Endothelial cell (in vitro differentiated cells): ENCODE measurements at regions not wholly inside any gene's neighbourhood (a gene's known extent, or its start where the extent isn't known, plus 50 kb on each side); places are given as distances from the start of the nearest gene placed in this dataset.
"Not testable (repeated sequence)": the region's sequence is repeated elsewhere in the genome, so short reads cannot be mapped to it uniquely, and the experiment has no call there.

Experiments used
- DNase-seq: peaks from one replicate; pipeline ENCODE4 v3.0.0; 2021; ENCODE audit warnings: low spot score
- H3K27ac Mint-ChIP-seq: one replicate; pipeline ENCODE4 v1.8.0; 2021; ENCODE audit warnings: mixed read lengths, inconsistent platforms; ENCODE audit not compliant: unreplicated experiment
- H3K27me3 Mint-ChIP-seq: one replicate; pipeline ENCODE4 v1.8.0; 2021; ENCODE audit warnings: mild to moderate bottlenecking, moderate library complexity, mixed read lengths, inconsistent platforms; ENCODE audit not compliant: unreplicated experiment
- H3K36me3 Mint-ChIP-seq: one replicate; pipeline ENCODE4 v1.8.0; 2021; ENCODE audit warnings: mild to moderate bottlenecking, low read depth, mixed read lengths, inconsistent platforms; ENCODE audit not compliant: unreplicated experiment
- H3K4me1 Mint-ChIP-seq: one replicate; pipeline ENCODE4 v1.8.0; 2021; ENCODE audit warnings: mild to moderate bottlenecking, mixed read lengths, inconsistent platforms; ENCODE audit not compliant: unreplicated experiment
- H3K4me3 Mint-ChIP-seq: one replicate; pipeline ENCODE4 v1.8.0; 2021; ENCODE audit warnings: mild to moderate bottlenecking, mixed read lengths, inconsistent platforms; ENCODE audit not compliant: unreplicated experiment
- H3K9me3 Mint-ChIP-seq: one replicate; pipeline ENCODE4 v1.8.0; 2021; ENCODE audit warnings: mixed read lengths, inconsistent platforms; ENCODE audit not compliant: unreplicated experiment
- TF ChIP-seq, protein P1 (sequence below): fragments of 200-600 bp; sonication (generic); IDR thresholded peaks from one replicate; pipeline ENCODE4 v1.5.0; 2021; ENCODE audit warnings: antibody characterized with exemption; ENCODE audit not compliant: unreplicated experiment

GRCh38 chr6:126890055-126890454, 228.4 kb upstream of the RSPO3 start:
- Mint-ChIP-seq H3K4me1 (peaks cover 4% of the 10 kb centered on the region), H3K27ac (no peak overlapping the region), H3K9me3 (no peaks in the 10 kb centered on the region), H3K4me3 (no peak overlapping the region), H3K27me3 (peaks cover 2% of the 10 kb centered on the region), H3K36me3 (no peaks in the 10 kb centered on the region)
- TF ChIP-seq, protein P1, sequence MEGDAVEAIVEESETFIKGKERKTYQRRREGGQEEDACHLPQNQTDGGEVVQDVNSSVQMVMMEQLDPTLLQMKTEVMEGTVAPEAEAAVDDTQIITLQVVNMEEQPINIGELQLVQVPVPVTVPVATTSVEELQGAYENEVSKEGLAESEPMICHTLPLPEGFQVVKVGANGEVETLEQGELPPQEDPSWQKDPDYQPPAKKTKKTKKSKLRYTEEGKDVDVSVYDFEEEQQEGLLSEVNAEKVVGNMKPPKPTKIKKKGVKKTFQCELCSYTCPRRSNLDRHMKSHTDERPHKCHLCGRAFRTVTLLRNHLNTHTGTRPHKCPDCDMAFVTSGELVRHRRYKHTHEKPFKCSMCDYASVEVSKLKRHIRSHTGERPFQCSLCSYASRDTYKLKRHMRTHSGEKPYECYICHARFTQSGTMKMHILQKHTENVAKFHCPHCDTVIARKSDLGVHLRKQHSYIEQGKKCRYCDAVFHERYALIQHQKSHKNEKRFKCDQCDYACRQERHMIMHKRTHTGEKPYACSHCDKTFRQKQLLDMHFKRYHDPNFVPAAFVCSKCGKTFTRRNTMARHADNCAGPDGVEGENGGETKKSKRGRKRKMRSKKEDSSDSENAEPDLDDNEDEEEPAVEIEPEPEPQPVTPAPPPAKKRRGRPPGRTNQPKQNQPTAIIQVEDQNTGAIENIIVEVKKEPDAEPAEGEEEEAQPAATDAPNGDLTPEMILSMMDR = no peak
- no peak for DNase-seq

GRCh38 chr6:126891158-126891557, 227.3 kb upstream of the RSPO3 start:
- no peaks in the 10 kb centered on the region for H3K9me3 Mint-ChIP-seq
- no peak for DNase-seq
- peaks cover 4% of the 10 kb centered on the region for H3K4me1 Mint-ChIP-seq
- peaks cover 2% of the 10 kb centered on the region for H3K27me3 Mint-ChIP-seq
- H3K36me3 Mint-ChIP-seq = no peaks in the 10 kb centered on the region
- H3K27ac Mint-ChIP-seq = no peak overlapping the region
- TF ChIP-seq, protein P1 = no peak
- no peak overlapping the region for H3K4me3 Mint-ChIP-seq

DNA sequence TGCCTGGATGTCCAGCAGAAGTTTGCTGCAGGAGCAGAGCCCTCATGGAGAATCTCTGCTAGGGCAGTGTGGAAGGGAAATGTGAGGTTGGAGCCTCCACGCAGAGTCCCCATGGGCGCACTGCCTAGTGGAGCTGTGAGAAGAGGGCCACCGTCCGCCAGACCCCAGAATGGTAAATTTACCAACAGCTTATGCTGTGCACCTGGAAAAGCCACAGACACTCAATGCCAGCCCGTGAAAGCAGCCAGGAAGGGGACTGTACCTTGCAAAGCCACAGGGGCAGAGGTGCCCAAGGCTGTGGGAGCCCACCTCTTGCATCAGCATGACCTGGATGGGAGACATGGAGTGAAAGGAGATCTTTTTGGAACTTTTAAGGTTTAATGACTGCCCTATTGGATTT, 225.6 kb upstream of the RSPO3 start:
- not testable (repeated sequence) for DNase-seq, H3K4me3 Mint-ChIP-seq, H3K4me1 Mint-ChIP-seq, H3K27ac Mint-ChIP-seq, H3K27me3 Mint-ChIP-seq, H3K36me3 Mint-ChIP-seq, H3K9me3 Mint-ChIP-seq

DNA sequence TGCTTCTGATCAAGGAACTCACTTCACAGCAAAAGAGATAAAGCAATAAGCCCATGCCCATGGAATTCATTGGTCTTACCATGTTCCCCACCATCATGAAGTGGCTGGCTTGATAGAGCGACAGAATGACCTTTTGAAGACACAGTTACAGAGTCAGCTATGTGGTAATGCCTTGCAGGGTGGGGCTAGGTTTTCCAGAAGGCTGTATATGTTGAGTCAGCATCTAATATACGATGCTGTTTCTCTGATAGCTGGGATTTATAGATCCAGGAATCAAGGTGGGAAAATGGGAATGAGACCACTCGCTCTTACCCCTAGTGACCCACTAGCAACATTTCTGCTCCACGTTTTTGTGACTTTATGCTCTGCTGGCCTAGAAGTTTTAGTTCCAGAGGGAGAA, 220.7 kb upstream of the RSPO3 start:
- Mint-ChIP-seq H3K27me3 (no peaks in the 10 kb centered on the region), H3K9me3 (no peaks in the 10 kb centered on the region), H3K27ac (no peak overlapping the region), H3K36me3 (no peaks in the 10 kb centered on the region), H3K4me1 (no peaks in the 10 kb centered on the region), H3K4me3 (no peak overlapping the region)
- no peak for DNase-seq
- TF ChIP-seq, protein P1 = no peak

DNA sequence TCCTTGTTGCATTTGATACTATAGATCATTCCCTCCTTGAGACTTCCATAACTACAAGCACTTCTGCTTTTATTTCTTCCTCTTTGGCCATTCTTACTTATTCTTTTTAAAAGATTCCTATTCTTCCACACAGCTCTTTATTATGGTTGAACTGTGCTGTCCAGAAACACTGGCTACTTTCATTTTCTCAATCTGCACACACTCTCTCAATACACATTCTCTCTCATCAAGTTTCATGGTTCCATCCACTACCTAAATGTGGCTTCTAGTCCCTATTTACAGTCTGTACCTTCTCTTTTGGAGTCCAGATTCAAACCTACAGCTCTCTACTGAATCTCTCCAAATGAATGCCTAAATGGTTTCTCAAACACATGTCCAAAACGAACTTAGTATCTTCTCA, 214.3 kb upstream of the RSPO3 start:
- TF ChIP-seq, protein P1 = no peak
- H3K36me3 Mint-ChIP-seq = no peaks in the 10 kb centered on the region
- no peak overlapping the region for H3K4me3 Mint-ChIP-seq
- no peaks in the 10 kb centered on the region for H3K4me1 Mint-ChIP-seq
- no peaks in the 10 kb centered on the region for H3K27me3 Mint-ChIP-seq
- H3K27ac Mint-ChIP-seq = no peak overlapping the region
- H3K9me3 Mint-ChIP-seq = no peaks in the 10 kb centered on the region
- no peak for DNase-seq

- no peak for DNase-seq
- Mint-ChIP-seq H3K36me3 (no peaks in the 10 kb centered on the region), H3K27ac (no peak overlapping the region), H3K4me3 (no peak overlapping the region), H3K9me3 (no peaks in the 10 kb centered on the region), H3K4me1 (no peaks in the 10 kb centered on the region), H3K27me3 (no peaks in the 10 kb centered on the region)
- TF ChIP-seq, protein P1 = no peak
These were observed 212.6 kb upstream of the RSPO3 start for GRCh38 chr6:126905917-126906316.
